CD14-positive monocyte (primary cell): ENCODE measurements at regions not wholly inside any gene's neighbourhood (a gene's known extent, or its start where the extent isn't known, plus 50 kb on each side); places are given as distances from the start of the nearest gene placed in this dataset.

Source experiments
- DNase-seq, 3 donors: peaks; one replicate each; pipeline ENCODE4 v3.0.0-alpha.2; 2011 to 2022
- H2AFZ ChIP-seq: 2 replicates; pipeline ENCODE4 v1.6.0; 2012; ENCODE audit warnings: mild to moderate bottlenecking, low read depth, low read length, inconsistent platforms; ENCODE audit not compliant: insufficient read depth, poor library complexity, severe bottlenecking
- H3K27ac ChIP-seq, 2 donors: 1 replicate in 1 of 2; 2 replicates in 1 of 2; pipeline ENCODE4 v1.5.1; 2012 to 2013; ENCODE audit warnings: low read length in 2 of 2, control low read depth in 1 of 2, inconsistent platforms in 1 of 2, low read depth in 1 of 2, mild to moderate bottlenecking in 1 of 2
- H3K27me3 ChIP-seq, 2 donors: one replicate each; pipeline versions ENCODE4 v1.6.0 to v1.6.1; 2011 to 2013; ENCODE audit warnings: low read length in 2 of 2; ENCODE audit not compliant: control insufficient read depth in 2 of 2, insufficient read depth in 2 of 2
- H3K36me3 ChIP-seq, 2 donors: replicated peaks in 1 of 2; 1 replicate in 1 of 2; 2 replicates in 1 of 2; pipeline versions ENCODE4 v1.5.1 to v1.6.1; 2012 to 2013; ENCODE audit warnings: low read length in 2 of 2, control low read depth in 1 of 2, inconsistent platforms in 1 of 2, mild to moderate bottlenecking in 1 of 2; ENCODE audit not compliant: insufficient read depth in 2 of 2, control insufficient read depth in 1 of 2
- H3K4me1 ChIP-seq, 2 donors: 1 replicate in 1 of 2; 2 replicates in 1 of 2; pipeline versions ENCODE4 v1.5.1 to v1.6.1; 2012 to 2013; ENCODE audit warnings: low read length in 2 of 2, control low read depth in 1 of 2, inconsistent platforms in 1 of 2, mild to moderate bottlenecking in 1 of 2, moderate library complexity in 1 of 2; ENCODE audit not compliant: insufficient read depth in 2 of 2, control insufficient read depth in 1 of 2
- H3K4me2 ChIP-seq: replicated peaks from 2 replicates; pipeline ENCODE3; 2012; ENCODE audit warnings: low read length, moderate library complexity, mild to moderate bottlenecking; ENCODE audit not compliant: poor library complexity, severe bottlenecking; ENCODE audit errors: extremely low read depth
- H3K4me3 ChIP-seq, 3 experiments: fragments of 200-600 bp in 1 of 3; sonication (generic) in 1 of 3; replicated peaks in 1 of 3; 1 replicate in 2 of 3; 2 replicates in 1 of 3; pipeline ENCODE4 v1.5.1; 2011 to 2013; ENCODE audit warnings: low read length in 3 of 3, mild to moderate bottlenecking in 3 of 3, control low read depth in 2 of 3, low read depth in 2 of 3, inconsistent platforms in 1 of 3, moderate library complexity in 1 of 3
- H3K79me2 ChIP-seq: 2 replicates; pipeline ENCODE4 v1.6.0; 2012; ENCODE audit warnings: mild to moderate bottlenecking, control low read depth, inconsistent platforms, low read length, moderate library complexity; ENCODE audit not compliant: insufficient read depth
- H3K9ac ChIP-seq: 2 replicates; pipeline ENCODE4 v1.6.0; 2017; ENCODE audit warnings: low read length, mild to moderate bottlenecking; ENCODE audit not compliant: insufficient read depth, poor library complexity, severe bottlenecking
- H3K9me3 ChIP-seq, 2 donors: replicated peaks in 1 of 2; 1 replicate in 1 of 2; 2 replicates in 1 of 2; pipeline versions ENCODE4 v1.5.1 to v1.6.1; 2012 to 2013; ENCODE audit warnings: low read length in 2 of 2, control low read depth in 1 of 2; ENCODE audit not compliant: control insufficient read depth in 1 of 2, insufficient read depth in 1 of 2
- H4K20me1 ChIP-seq: 2 replicates; pipeline ENCODE4 v1.6.0; 2012; ENCODE audit warnings: mild to moderate bottlenecking, low read length, control low read depth, moderate library complexity; ENCODE audit not compliant: insufficient read depth
- H3K27ac Mint-ChIP-seq, 7 donors: one replicate each; pipeline ENCODE4 v1.8.0; 2020; ENCODE audit warnings: mild to moderate bottlenecking in 7 of 7, mixed read lengths in 7 of 7, moderate library complexity in 6 of 7, inconsistent platforms in 2 of 7
- H3K27me3 Mint-ChIP-seq, 3 donors: one replicate each; pipeline ENCODE4 v1.8.0; 2021 to 2022; ENCODE audit warnings: low read depth in 3 of 3, mild to moderate bottlenecking in 3 of 3, mixed read lengths in 3 of 3, moderate library complexity in 3 of 3, inconsistent platforms in 1 of 3
- H3K36me3 Mint-ChIP-seq, 2 donors: one replicate each; pipeline ENCODE4 v1.8.0; 2020; ENCODE audit warnings: mixed read lengths in 2 of 2, inconsistent platforms in 1 of 2, mild to moderate bottlenecking in 1 of 2
- H3K4me1 Mint-ChIP-seq: one replicate; pipeline ENCODE4 v1.8.0; 2020; ENCODE audit warnings: mild to moderate bottlenecking, mixed read lengths
- H3K4me3 Mint-ChIP-seq, 2 donors: one replicate each; pipeline ENCODE4 v1.8.0; 2020; ENCODE audit warnings: mild to moderate bottlenecking in 2 of 2, mixed read lengths in 2 of 2, moderate library complexity in 1 of 2
- H3K9me3 Mint-ChIP-seq, 7 donors: one replicate each; pipeline ENCODE4 v1.8.0; 2020 to 2022; ENCODE audit warnings: mixed read lengths in 7 of 7, mild to moderate bottlenecking in 6 of 7, moderate library complexity in 6 of 7, inconsistent platforms in 2 of 7
- WGBS: methylation state at CpG from one replicate; pipeline ENCODE4 v1.1.5; 2013; ENCODE audit warnings: missing lambda C conversion rate; ENCODE audit not compliant: insufficient coverage; 5-methylcytosine and 5-hydroxymethylcytosine counted together
- intact Hi-C, 2 donors: fragments of 100-400 bp; cut with micrococcal nuclease; formaldehyde crosslinking; loops; one replicate each; pipeline versions ENCODE4 v1.15.0 to v1.15.1; 2023
- TF ChIP-seq, protein P1 (sequence below): fragments of 200-600 bp; IDR thresholded peaks from one replicate; pipeline ENCODE4 v1.8.0; 2022; ENCODE audit warnings: antibody characterized with exemption, mild to moderate bottlenecking

DNA sequence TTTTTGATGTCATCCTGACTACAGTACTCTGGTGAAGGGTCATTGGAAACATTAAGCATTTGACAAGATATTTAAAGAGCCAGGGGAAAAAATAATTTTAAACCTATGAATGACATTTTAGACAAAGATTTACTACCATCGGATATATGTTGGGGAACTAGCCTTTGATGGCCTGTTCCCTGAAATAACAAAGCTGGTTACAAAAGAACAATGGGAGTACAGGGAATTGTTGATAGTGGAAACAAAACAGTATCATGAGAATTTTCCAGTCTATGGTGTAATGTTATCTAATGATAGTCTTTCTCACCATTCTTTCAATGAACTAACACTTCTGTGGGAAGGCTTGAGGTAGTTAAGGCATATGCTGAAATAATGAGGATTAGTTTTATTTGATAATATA is 125.9 kb upstream of the KLHL4 start:
- Histone ChIP-seq H3K4me3 (no peak overlapping the region), H3K27ac (no peak overlapping the region), H4K20me1 (no peaks in the 10 kb centered on the region), H3K9me3 (no peaks in the 10 kb centered on the region), H3K27me3 (no peaks in the 10 kb centered on the region), H3K4me2 (no peak overlapping the region), H3K9ac (no peak overlapping the region), H3K4me1 (no peaks in the 10 kb centered on the region), H2AFZ (no peak overlapping the region), H3K79me2 (no peaks in the 10 kb centered on the region), H3K36me3 (no peaks in the 10 kb centered on the region)
- intact Hi-C loops = no loop called here
- DNase-seq = no peak
- H3K4me3 Mint-ChIP-seq = no peak overlapping the region
- TF ChIP-seq, protein P1, sequence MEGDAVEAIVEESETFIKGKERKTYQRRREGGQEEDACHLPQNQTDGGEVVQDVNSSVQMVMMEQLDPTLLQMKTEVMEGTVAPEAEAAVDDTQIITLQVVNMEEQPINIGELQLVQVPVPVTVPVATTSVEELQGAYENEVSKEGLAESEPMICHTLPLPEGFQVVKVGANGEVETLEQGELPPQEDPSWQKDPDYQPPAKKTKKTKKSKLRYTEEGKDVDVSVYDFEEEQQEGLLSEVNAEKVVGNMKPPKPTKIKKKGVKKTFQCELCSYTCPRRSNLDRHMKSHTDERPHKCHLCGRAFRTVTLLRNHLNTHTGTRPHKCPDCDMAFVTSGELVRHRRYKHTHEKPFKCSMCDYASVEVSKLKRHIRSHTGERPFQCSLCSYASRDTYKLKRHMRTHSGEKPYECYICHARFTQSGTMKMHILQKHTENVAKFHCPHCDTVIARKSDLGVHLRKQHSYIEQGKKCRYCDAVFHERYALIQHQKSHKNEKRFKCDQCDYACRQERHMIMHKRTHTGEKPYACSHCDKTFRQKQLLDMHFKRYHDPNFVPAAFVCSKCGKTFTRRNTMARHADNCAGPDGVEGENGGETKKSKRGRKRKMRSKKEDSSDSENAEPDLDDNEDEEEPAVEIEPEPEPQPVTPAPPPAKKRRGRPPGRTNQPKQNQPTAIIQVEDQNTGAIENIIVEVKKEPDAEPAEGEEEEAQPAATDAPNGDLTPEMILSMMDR = no peak
- peaks cover 0 to 2% (median 0%) of the 10 kb centered on the region in 7 donors for H3K9me3 Mint-ChIP-seq
- H3K27ac Mint-ChIP-seq = no peak overlapping the region
- no peaks in the 10 kb centered on the region for H3K36me3 Mint-ChIP-seq
- no CpG with 5 or more reads among the region's 1 CpG for WGBS
- no peaks in the 10 kb centered on the region for H3K4me1 Mint-ChIP-seq
- no peaks in the 10 kb centered on the region for H3K27me3 Mint-ChIP-seq

DNA sequence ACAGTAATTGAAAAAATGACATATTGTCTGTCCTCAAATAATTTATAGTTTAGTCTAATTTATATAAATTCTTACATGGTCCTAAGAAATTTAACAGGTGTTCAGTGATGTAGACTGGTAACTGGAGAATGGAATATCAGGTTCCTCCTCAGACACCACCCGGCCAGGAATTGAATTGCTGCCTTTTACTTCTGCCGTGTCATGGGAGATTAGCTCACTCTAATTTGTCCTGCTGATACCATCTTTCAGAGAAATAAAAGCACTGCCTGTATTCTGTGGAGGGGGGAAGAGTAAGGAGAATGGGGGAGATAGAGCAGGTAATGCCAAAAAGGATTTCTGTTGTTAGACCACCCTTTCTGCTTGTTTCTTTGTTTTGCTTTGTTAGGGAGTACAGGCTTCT is 125.2 kb upstream of the KLHL4 start:
- no peaks in the 10 kb centered on the region for H3K27me3 Mint-ChIP-seq
- no peak overlapping the region for H3K9ac ChIP-seq

More for the DNA sequence above, 125.2 kb upstream of the KLHL4 start:
- no peak for DNase-seq
- Histone ChIP-seq H2AFZ (no peak overlapping the region), H3K27ac (no peak overlapping the region), H3K4me1 (no peaks in the 10 kb centered on the region), H3K79me2 (no peaks in the 10 kb centered on the region), H4K20me1 (no peaks in the 10 kb centered on the region), H3K9me3 (no peaks in the 10 kb centered on the region), H3K4me3 (no peak overlapping the region), H3K27me3 (no peaks in the 10 kb centered on the region), H3K36me3 (no peaks in the 10 kb centered on the region), H3K4me2 (no peak overlapping the region)
- TF ChIP-seq, protein P1 = no peak
- no peak overlapping the region for H3K27ac Mint-ChIP-seq
- no peaks in the 10 kb centered on the region for H3K4me1 Mint-ChIP-seq
- no CpG with 5 or more reads among the region's 2 CpGs for WGBS
- intact Hi-C loops = no loop called here
- H3K4me3 Mint-ChIP-seq = no peak overlapping the region
- peaks cover 0 to 2% (median 0%) of the 10 kb centered on the region in 7 donors for H3K9me3 Mint-ChIP-seq
- no peaks in the 10 kb centered on the region for H3K36me3 Mint-ChIP-seq
